GM19240 (cell line): ENCODE measurements at regions not wholly inside any gene's neighbourhood (a gene's known extent, or its start where the extent isn't known, plus 50 kb on each side); places are given as distances from the start of the nearest gene placed in this dataset.

ENCODE experiments used
- DNase-seq: peaks from one replicate; pipeline ENCODE4 v3.0.0; 2011; ENCODE audit warnings: low spot score; ENCODE audit not compliant: insufficient read length

- no peak for DNase-seq
Measured at GRCh38 chr1:38297246-38297645, 250.7 kb upstream of the POU3F1 start.

- no peak for DNase-seq
Measured at GRCh38 chr1:38296047-38296446, 249.5 kb upstream of the POU3F1 start.

GRCh38 chr1:38293567-38293966, 247.0 kb upstream of the POU3F1 start:
- DNase-seq = no peak

GRCh38 chr1:38292969-38293368, 246.4 kb upstream of the POU3F1 start:
- no peak for DNase-seq

- no peak for DNase-seq
Measured at GRCh38 chr1:38291906-38292521, 245.4 kb upstream of the POU3F1 start.

- DNase-seq = no peak
Measured at GRCh38 chr1:38291336-38291735, 244.7 kb upstream of the POU3F1 start.

GRCh38 chr1:38289034-38289433, 242.4 kb upstream of the POU3F1 start:
- DNase-seq = no peak

- DNase-seq = no peak
Measured at GRCh38 chr1:38287547-38287946, 241.0 kb upstream of the POU3F1 start.

GRCh38 chr1:38287036-38287435, 240.4 kb upstream of the POU3F1 start:
- no peak for DNase-seq

GRCh38 chr1:38285807-38286530, 239.4 kb upstream of the POU3F1 start:
- no peak for DNase-seq

GRCh38 chr1:38284953-38285352, 238.4 kb upstream of the POU3F1 start:
- DNase-seq = no peak

GRCh38 chr1:38283696-38284470, 237.3 kb upstream of the POU3F1 start:
- no peak for DNase-seq

GRCh38 chr1:38279148-38279547, 232.6 kb upstream of the POU3F1 start:
- no peak for DNase-seq

- DNase-seq = no peak
Measured at GRCh38 chr1:38277646-38278045, 231.1 kb upstream of the POU3F1 start.

- DNase-seq = no peak
Measured at GRCh38 chr1:38275960-38276359, 229.4 kb upstream of the POU3F1 start.

GRCh38 chr1:38274974-38275373, 228.4 kb upstream of the POU3F1 start:
- no peak for DNase-seq

- DNase-seq = no peak
Measured at GRCh38 chr1:38273196-38273804, 226.7 kb upstream of the POU3F1 start.

GRCh38 chr1:38272515-38272914, 225.9 kb upstream of the POU3F1 start:
- DNase-seq = no peak

- DNase-seq = no peak
Measured at GRCh38 chr1:38270849-38271633, 224.4 kb upstream of the POU3F1 start.

GRCh38 chr1:38269923-38270848, 223.6 kb upstream of the POU3F1 start:
- DNase-seq = no peak
